ENCODE measurements at regions not wholly inside any gene's neighbourhood (a gene's known extent, or its start where the extent isn't known, plus 50 kb on each side); places are given as distances from the start of the nearest gene placed in this dataset.
A peak's percentile ranks its signal among the peaks of the same experiment; 100 is the strongest.

GRCh38 chr1:30250338-30250983 is 472.9 kb downstream of the MATN1 start:
- no peak for DNase-seq (ENCODE audit: low spot score in 2 of 2)
- Histone ChIP-seq H3K36me3 (replicated peaks) (no peaks in the 10 kb centered on the region), H3K4me3 (no peak overlapping the region)

GRCh38 chr1:30249446-30250337 is 473.7 kb downstream of the MATN1 start:
- no peak for DNase-seq (ENCODE audit: low spot score in 2 of 2)
- Histone ChIP-seq H3K27me3 (ENCODE audit: low read depth) (peaks cover 15% of the 10 kb centered on the region; the same call in 1 of the 2 replicates), H3K4me3 (no peak overlapping the region), H3K36me3 (replicated peaks) (no peaks in the 10 kb centered on the region), H3K9me3 (no peaks in the 10 kb centered on the region), H3K4me1 (no peaks in the 10 kb centered on the region)
- in situ Hi-C loops (cut with MboI; ENCODE audit: low sequenced_read_pairs): no loop called here

More at GRCh38 chr1:30250338-30250983, 472.9 kb downstream of the MATN1 start:
- in situ Hi-C loops (cut with MboI; ENCODE audit: low sequenced_read_pairs): no loop called here
- peaks cover 20% of the 10 kb centered on the region for H3K27me3 ChIP-seq (ENCODE audit: low read depth)
- no peaks in the 10 kb centered on the region for H3K9me3 ChIP-seq
- H3K4me1 ChIP-seq: no peaks in the 10 kb centered on the region

- in situ Hi-C loops (cut with MboI; ENCODE audit: low sequenced_read_pairs): no loop called here
- no peak overlapping the region for H3K4me3 ChIP-seq
- no peaks in the 10 kb centered on the region for H3K36me3 ChIP-seq (replicated peaks)
- no peak for DNase-seq (ENCODE audit: low spot score in 2 of 2)
- H3K4me1 ChIP-seq: no peaks in the 10 kb centered on the region
- H3K9me3 ChIP-seq: no peaks in the 10 kb centered on the region
- H3K27me3 ChIP-seq (ENCODE audit: low read depth): peaks cover 15% of the 10 kb centered on the region; the same call in 1 of the 2 replicates
Measured at GRCh38 chr1:30248774-30249173, 474.6 kb downstream of the MATN1 start.

GRCh38 chr1:30248373-30248772 is 475.0 kb downstream of the MATN1 start:
- in situ Hi-C loops (cut with MboI; ENCODE audit: low sequenced_read_pairs): no loop called here
- Histone ChIP-seq H3K4me3 (no peak overlapping the region), H3K9me3 (no peaks in the 10 kb centered on the region), H3K4me1 (no peaks in the 10 kb centered on the region), H3K27me3 (ENCODE audit: low read depth) (peaks cover 15% of the 10 kb centered on the region; the same call in 1 of the 2 replicates), H3K36me3 (replicated peaks) (no peaks in the 10 kb centered on the region)
- no peak for DNase-seq (ENCODE audit: low spot score in 2 of 2)

- H3K36me3 ChIP-seq (replicated peaks): no peaks in the 10 kb centered on the region
- no peak overlapping the region for H3K4me3 ChIP-seq
- DNase-seq (ENCODE audit: low spot score in 2 of 2): no peak
- in situ Hi-C loops (cut with MboI; ENCODE audit: low sequenced_read_pairs): no loop called here
- H3K4me1 ChIP-seq: no peaks in the 10 kb centered on the region
- H3K27me3 ChIP-seq (ENCODE audit: low read depth): peaks cover 4% of the 10 kb centered on the region; the same call in 1 of the 2 replicates
- no peaks in the 10 kb centered on the region for H3K9me3 ChIP-seq
Measured at GRCh38 chr1:30244801-30245200, 478.6 kb downstream of the MATN1 start.

GRCh38 chr1:30242722-30243457 is 480.5 kb downstream of the MATN1 start:
- Histone ChIP-seq H3K4me3 (no peak overlapping the region), H3K27me3 (ENCODE audit: low read depth) (no peaks in the 10 kb centered on the region), H3K4me1 (no peaks in the 10 kb centered on the region), H3K36me3 (replicated peaks) (no peaks in the 10 kb centered on the region), H3K9me3 (no peaks in the 10 kb centered on the region)
- DNase-seq (ENCODE audit: low spot score in 2 of 2): no peak
- in situ Hi-C loops (cut with MboI; ENCODE audit: low sequenced_read_pairs): no loop called here

- no peaks in the 10 kb centered on the region for H3K27me3 ChIP-seq (ENCODE audit: low read depth)
- H3K4me3 ChIP-seq: no peak overlapping the region
- in situ Hi-C loops (cut with MboI; ENCODE audit: low sequenced_read_pairs): no loop called here
- H3K36me3 ChIP-seq (replicated peaks): no peaks in the 10 kb centered on the region
- no peaks in the 10 kb centered on the region for H3K4me1 ChIP-seq
- no peaks in the 10 kb centered on the region for H3K9me3 ChIP-seq
- no peak for DNase-seq (ENCODE audit: low spot score in 2 of 2)
Measured at GRCh38 chr1:30242168-30242567, 481.2 kb downstream of the MATN1 start.

- H3K9me3 ChIP-seq: no peaks in the 10 kb centered on the region
Measured at GRCh38 chr1:30241681-30242080, 481.7 kb downstream of the MATN1 start.

GRCh38 chr1:30234091-30234490 is 489.3 kb downstream of the MATN1 start:
- no peaks in the 10 kb centered on the region for H3K4me1 ChIP-seq
- H3K36me3 ChIP-seq (replicated peaks): no peaks in the 10 kb centered on the region
- in situ Hi-C loops (cut with MboI; ENCODE audit: low sequenced_read_pairs): no loop called here
- no peak overlapping the region for H3K4me3 ChIP-seq
- 0 out of 2 replicates have a peak, but pooled peaks cover 3% of the 10 kb centered on the region for H3K27me3 ChIP-seq (ENCODE audit: low read depth)
- no peaks in the 10 kb centered on the region for H3K9me3 ChIP-seq
- DNase-seq (ENCODE audit: low spot score in 2 of 2): no peak

More at GRCh38 chr1:30241681-30242080, 481.7 kb downstream of the MATN1 start:
- in situ Hi-C loops (cut with MboI; ENCODE audit: low sequenced_read_pairs): no loop called here
- no peak for DNase-seq (ENCODE audit: low spot score in 2 of 2)
- H3K27me3 ChIP-seq (ENCODE audit: low read depth): no peaks in the 10 kb centered on the region
- H3K4me3 ChIP-seq: no peak overlapping the region
- no peaks in the 10 kb centered on the region for H3K4me1 ChIP-seq
- H3K36me3 ChIP-seq (replicated peaks): no peaks in the 10 kb centered on the region

GRCh38 chr1:30232288-30232899 is 491.0 kb downstream of the MATN1 start:
- Histone ChIP-seq H3K27me3 (ENCODE audit: low read depth) (0 out of 2 replicates have a peak, but pooled peaks cover 3% of the 10 kb centered on the region), H3K4me1 (no peaks in the 10 kb centered on the region), H3K4me3 (no peak overlapping the region), H3K9me3 (no peaks in the 10 kb centered on the region), H3K36me3 (replicated peaks) (no peaks in the 10 kb centered on the region)
- in situ Hi-C loops (cut with MboI; ENCODE audit: low sequenced_read_pairs): no loop called here
- DNase-seq (ENCODE audit: low spot score in 2 of 2): peak in 1 of 2 experiments; percentile 57

GRCh38 chr1:30229960-30230359 is 493.4 kb downstream of the MATN1 start:
- no peak for DNase-seq (ENCODE audit: low spot score in 2 of 2)
- Histone ChIP-seq H3K27me3 (ENCODE audit: low read depth) (0 out of 2 replicates have a peak, but pooled peaks cover 3% of the 10 kb centered on the region), H3K9me3 (no peaks in the 10 kb centered on the region), H3K36me3 (replicated peaks) (no peaks in the 10 kb centered on the region), H3K4me3 (no peak overlapping the region), H3K4me1 (no peaks in the 10 kb centered on the region)
- in situ Hi-C loops (cut with MboI; ENCODE audit: low sequenced_read_pairs): no loop called here

GRCh38 chr1:30229557-30229956 is 493.8 kb downstream of the MATN1 start:
- no peak for DNase-seq (ENCODE audit: low spot score in 2 of 2)
- no peaks in the 10 kb centered on the region for H3K9me3 ChIP-seq
- in situ Hi-C loops (cut with MboI; ENCODE audit: low sequenced_read_pairs): no loop called here
- no peak overlapping the region for H3K4me3 ChIP-seq
- no peaks in the 10 kb centered on the region for H3K4me1 ChIP-seq
- H3K36me3 ChIP-seq (replicated peaks): no peaks in the 10 kb centered on the region
- H3K27me3 ChIP-seq (ENCODE audit: low read depth): 0 out of 2 replicates have a peak, but pooled peaks cover 3% of the 10 kb centered on the region

GRCh38 chr1:30226648-30227047 is 496.7 kb downstream of the MATN1 start:
- Histone ChIP-seq H3K36me3 (replicated peaks) (no peaks in the 10 kb centered on the region), H3K27me3 (ENCODE audit: low read depth) (no peaks in the 10 kb centered on the region), H3K9me3 (no peaks in the 10 kb centered on the region), H3K4me1 (no peaks in the 10 kb centered on the region), H3K4me3 (no peak overlapping the region)
- no peak for DNase-seq (ENCODE audit: low spot score in 2 of 2)
- in situ Hi-C loops (cut with MboI; ENCODE audit: low sequenced_read_pairs): no loop called here

All from HAP-1 (cell line).